ENCODE measurements at regions not wholly inside any gene's neighbourhood (a gene's known extent, or its start where the extent isn't known, plus 50 kb on each side); places are given as distances from the start of the nearest gene placed in this dataset.
"Not testable (repeated sequence)": the region's sequence is repeated elsewhere in the genome, so short reads cannot be mapped to it uniquely, and the experiment has no call there.

DNA sequence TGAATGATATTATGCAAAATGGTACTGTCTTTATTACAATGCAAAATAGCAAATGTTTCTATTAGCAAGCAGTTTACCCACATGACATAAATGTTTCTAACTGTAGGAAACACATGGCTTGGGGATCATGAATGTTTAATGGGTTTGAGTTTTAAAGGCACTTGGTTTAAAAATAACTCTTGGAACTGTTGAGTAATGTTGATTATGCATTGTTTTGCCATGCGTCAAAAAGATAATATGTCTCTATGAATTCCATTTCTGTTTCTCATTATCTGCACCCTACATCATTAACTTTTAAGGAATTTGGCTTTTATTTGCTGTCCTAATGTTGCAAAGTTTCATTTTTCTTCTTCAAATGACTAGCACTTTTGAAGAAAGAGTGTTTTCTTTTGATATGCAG is 1355.5 kb downstream of the SUCLG1 start:
- H3K36me3 ChIP-seq (ENCODE audit: low read depth) = no peaks in the 10 kb centered on the region
- ATAC-seq (ENCODE audit: low read depth) = peak; percentile 86
- H3K27me3 ChIP-seq (ENCODE audit: insufficient read depth, poor library complexity, severe bottlenecking) = no peaks in the 10 kb centered on the region
- peaks cover 12% of the 10 kb centered on the region for H3K4me1 ChIP-seq (ENCODE audit: insufficient read depth, poor library complexity, severe bottlenecking)
- no peaks in the 10 kb centered on the region for H3K9me3 ChIP-seq (ENCODE audit: severe bottlenecking)
- TF ChIP-seq, protein P1, sequence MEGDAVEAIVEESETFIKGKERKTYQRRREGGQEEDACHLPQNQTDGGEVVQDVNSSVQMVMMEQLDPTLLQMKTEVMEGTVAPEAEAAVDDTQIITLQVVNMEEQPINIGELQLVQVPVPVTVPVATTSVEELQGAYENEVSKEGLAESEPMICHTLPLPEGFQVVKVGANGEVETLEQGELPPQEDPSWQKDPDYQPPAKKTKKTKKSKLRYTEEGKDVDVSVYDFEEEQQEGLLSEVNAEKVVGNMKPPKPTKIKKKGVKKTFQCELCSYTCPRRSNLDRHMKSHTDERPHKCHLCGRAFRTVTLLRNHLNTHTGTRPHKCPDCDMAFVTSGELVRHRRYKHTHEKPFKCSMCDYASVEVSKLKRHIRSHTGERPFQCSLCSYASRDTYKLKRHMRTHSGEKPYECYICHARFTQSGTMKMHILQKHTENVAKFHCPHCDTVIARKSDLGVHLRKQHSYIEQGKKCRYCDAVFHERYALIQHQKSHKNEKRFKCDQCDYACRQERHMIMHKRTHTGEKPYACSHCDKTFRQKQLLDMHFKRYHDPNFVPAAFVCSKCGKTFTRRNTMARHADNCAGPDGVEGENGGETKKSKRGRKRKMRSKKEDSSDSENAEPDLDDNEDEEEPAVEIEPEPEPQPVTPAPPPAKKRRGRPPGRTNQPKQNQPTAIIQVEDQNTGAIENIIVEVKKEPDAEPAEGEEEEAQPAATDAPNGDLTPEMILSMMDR (IDR thresholded peaks at IDR 0.05; ENCODE audit: poor library complexity, severe bottlenecking) = no peak
- H3K27ac ChIP-seq (ENCODE audit: poor library complexity, severe bottlenecking) = peak overlapping the region; percentile 84
- no peak overlapping the region for H3K4me3 ChIP-seq (ENCODE audit: severe bottlenecking)
- no peak for DNase-seq (ENCODE audit: low spot score)

DNA sequence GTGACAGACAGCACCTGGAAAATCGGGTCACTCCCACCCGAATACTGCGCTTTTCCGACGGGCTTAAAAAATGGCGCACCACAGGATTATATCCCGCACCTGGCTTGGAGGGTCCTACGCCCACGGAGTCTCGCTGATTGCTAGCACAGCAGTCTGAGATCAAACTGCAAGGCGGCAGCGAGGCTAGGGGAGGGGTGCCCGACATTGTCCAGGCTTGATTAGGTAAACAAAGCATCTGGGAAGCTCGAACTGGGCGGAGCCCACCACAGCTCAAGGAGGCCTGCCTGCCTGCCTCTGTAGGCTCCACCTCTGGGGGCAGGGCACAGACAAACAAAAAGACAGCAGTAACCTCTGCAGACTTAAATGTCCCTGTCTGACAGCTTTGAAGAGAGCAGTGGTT is 1370.0 kb downstream of the SUCLG1 start:
- not testable (repeated sequence) for H3K9me3 ChIP-seq (ENCODE audit: severe bottlenecking); H3K27me3 ChIP-seq (ENCODE audit: insufficient read depth, poor library complexity, severe bottlenecking); DNase-seq (ENCODE audit: low spot score); H3K27ac ChIP-seq (ENCODE audit: poor library complexity, severe bottlenecking); H3K4me1 ChIP-seq (ENCODE audit: insufficient read depth, poor library complexity, severe bottlenecking); H3K4me3 ChIP-seq (ENCODE audit: severe bottlenecking); ATAC-seq (ENCODE audit: low read depth); H3K36me3 ChIP-seq (ENCODE audit: low read depth)

DNA sequence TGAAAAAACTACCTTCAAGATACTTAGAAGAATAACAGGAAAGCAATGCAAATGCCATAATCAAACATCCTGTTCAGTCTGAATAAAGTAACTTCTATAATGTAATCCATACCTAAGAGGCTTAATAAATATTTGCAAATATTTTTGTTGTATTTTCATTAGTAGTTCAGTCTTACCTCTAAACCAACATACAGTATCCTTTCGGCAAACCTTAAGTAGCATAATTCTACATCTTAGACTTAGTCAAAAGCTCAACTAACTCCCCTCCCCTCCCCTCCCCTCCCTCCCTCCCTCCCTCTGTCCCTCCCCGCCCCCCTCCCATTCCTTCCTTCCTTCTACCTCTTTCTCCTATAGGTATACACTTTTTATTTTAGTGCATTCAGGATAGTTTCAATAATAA is 1373.2 kb downstream of the SUCLG1 start:
- no peaks in the 10 kb centered on the region for H3K9me3 ChIP-seq (ENCODE audit: severe bottlenecking)
- no peak overlapping the region for H3K4me3 ChIP-seq (ENCODE audit: severe bottlenecking)
- no peaks in the 10 kb centered on the region for H3K36me3 ChIP-seq (ENCODE audit: low read depth)
- no peak overlapping the region for H3K27ac ChIP-seq (ENCODE audit: poor library complexity, severe bottlenecking)
- TF ChIP-seq, protein P1 (IDR thresholded peaks at IDR 0.05; ENCODE audit: poor library complexity, severe bottlenecking) = no peak
- H3K4me1 ChIP-seq (ENCODE audit: insufficient read depth, poor library complexity, severe bottlenecking) = no peaks in the 10 kb centered on the region
- DNase-seq (ENCODE audit: low spot score) = no peak
- ATAC-seq (ENCODE audit: low read depth) = no peak
- no peaks in the 10 kb centered on the region for H3K27me3 ChIP-seq (ENCODE audit: insufficient read depth, poor library complexity, severe bottlenecking)

DNA sequence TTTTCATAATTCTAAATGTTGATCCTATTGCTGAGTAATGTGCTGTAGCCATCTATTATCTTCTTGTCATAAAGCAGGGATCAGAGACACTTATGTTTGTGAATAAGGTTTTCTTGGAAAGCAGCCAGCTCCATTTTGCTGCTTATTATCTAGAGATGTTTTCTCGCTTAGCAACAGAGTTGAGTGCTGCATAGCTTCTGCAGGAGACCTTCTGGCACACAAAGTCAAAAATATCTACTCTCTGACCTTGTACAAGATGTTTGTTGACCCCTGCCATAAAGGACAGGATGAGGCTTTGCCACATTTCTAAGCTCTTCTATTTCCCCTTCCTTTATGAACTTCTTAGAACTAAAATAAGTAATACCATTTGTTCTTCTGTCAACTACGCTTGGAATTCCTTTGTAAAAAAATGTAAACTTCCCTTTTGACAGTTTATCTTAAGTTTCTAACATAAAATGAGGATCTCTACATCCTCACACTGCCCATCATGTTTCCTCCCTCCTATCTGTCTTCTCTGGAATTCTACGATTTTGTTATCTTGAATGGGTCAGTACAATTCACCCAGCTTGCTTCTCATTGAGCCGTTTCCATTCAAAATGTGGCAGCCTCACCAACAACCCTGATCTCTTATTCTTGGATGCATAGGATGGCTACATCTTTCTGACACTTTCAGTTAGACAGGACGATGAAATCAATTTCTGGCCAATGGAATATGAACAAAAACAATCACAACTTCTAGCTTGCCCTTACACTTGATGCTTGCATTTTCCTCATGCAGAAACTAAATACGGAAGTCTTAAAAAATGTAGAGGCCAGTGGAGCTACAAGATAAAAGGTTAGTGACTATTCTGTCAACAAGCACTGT is 1377.0 kb downstream of the SUCLG1 start:
- no peak overlapping the region for H3K4me3 ChIP-seq (ENCODE audit: severe bottlenecking)
- no peak for ATAC-seq (ENCODE audit: low read depth)
- H3K9me3 ChIP-seq (ENCODE audit: severe bottlenecking) = no peaks in the 10 kb centered on the region
- no peaks in the 10 kb centered on the region for H3K36me3 ChIP-seq (ENCODE audit: low read depth)
- no peak for DNase-seq (ENCODE audit: low spot score)
- TF ChIP-seq, protein P1 (IDR thresholded peaks at IDR 0.05; ENCODE audit: poor library complexity, severe bottlenecking) = no peak
- no peaks in the 10 kb centered on the region for H3K27me3 ChIP-seq (ENCODE audit: insufficient read depth, poor library complexity, severe bottlenecking)
- H3K4me1 ChIP-seq (ENCODE audit: insufficient read depth, poor library complexity, severe bottlenecking) = no peaks in the 10 kb centered on the region
- H3K27ac ChIP-seq (ENCODE audit: poor library complexity, severe bottlenecking) = no peak overlapping the region

DNA sequence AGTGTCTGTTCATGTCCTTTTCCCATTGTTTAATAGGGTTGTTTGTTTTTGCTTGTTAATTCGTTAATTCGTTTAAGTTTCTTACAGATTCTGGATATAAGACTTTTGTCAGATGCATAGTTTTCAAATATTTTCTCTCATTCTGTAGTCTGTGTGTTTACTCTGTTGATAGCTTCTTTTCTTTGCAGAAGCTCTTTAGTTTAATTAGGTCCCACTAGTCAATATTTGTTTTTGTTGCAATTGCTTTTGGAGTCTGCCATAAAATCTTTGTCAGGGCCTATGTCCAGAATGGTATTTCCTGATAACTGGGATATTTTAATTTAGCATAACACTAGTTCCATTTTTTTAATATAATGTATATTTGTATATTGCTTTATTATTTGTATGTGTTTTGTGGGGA is 1380.1 kb downstream of the SUCLG1 start:
- TF ChIP-seq, protein P1 (IDR thresholded peaks at IDR 0.05; ENCODE audit: poor library complexity, severe bottlenecking) = no peak
- H3K4me3 ChIP-seq (ENCODE audit: severe bottlenecking) = no peak overlapping the region
- H3K4me1 ChIP-seq (ENCODE audit: insufficient read depth, poor library complexity, severe bottlenecking) = no peaks in the 10 kb centered on the region
- ATAC-seq (ENCODE audit: low read depth) = no peak
- no peaks in the 10 kb centered on the region for H3K27me3 ChIP-seq (ENCODE audit: insufficient read depth, poor library complexity, severe bottlenecking)
- no peaks in the 10 kb centered on the region for H3K36me3 ChIP-seq (ENCODE audit: low read depth)
- no peak overlapping the region for H3K27ac ChIP-seq (ENCODE audit: poor library complexity, severe bottlenecking)
- DNase-seq (ENCODE audit: low spot score) = no peak
- no peaks in the 10 kb centered on the region for H3K9me3 ChIP-seq (ENCODE audit: severe bottlenecking)

Data from RWPE2 (cell line).